HG02571 (cell line): ENCODE measurements at regions not wholly inside any gene's neighbourhood (a gene's known extent, or its start where the extent isn't known, plus 50 kb on each side); places are given as distances from the start of the nearest gene placed in this dataset.

Experiments
- ATAC-seq: cut with Tn5 transposase; IDR thresholded peaks from one replicate; pipeline ENCODE4 v1.9.1; 2021; ENCODE audit warnings: mild to moderate bottlenecking, moderate library complexity; ENCODE audit not compliant: unreplicated experiment

DNA sequence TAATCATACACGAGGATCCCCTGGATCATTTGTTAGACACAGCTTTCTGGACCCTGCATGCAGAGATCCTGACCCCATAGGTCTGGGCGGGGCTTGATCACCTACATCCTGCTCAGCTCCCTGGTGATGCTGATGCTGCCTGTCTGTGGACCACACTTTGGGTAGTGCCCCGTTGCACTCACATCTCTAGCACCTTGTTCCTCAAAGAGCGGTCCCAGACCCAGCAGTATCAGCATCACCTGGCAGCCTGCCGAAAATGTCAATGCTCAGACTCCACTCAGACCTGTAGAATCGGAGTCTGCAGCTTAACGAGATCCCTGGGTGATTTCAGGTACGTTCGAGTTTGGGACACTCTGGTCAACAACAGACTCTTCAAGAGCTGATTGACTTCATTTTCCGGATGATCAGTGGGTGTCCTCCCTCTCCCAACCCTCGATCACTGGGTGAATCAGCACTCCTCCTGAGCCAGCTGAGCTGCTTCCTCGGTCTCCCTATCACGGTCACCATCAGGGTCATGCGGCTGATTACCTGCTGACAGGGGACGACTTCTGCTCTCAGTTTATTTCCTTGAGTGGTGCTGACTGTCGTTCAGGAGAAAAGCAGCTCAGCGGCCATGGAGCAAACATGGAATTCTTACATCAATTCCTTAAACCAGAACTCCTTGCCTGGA lies 150.6 kb upstream of the RAB12 start:
- ATAC-seq = no peak

DNA sequence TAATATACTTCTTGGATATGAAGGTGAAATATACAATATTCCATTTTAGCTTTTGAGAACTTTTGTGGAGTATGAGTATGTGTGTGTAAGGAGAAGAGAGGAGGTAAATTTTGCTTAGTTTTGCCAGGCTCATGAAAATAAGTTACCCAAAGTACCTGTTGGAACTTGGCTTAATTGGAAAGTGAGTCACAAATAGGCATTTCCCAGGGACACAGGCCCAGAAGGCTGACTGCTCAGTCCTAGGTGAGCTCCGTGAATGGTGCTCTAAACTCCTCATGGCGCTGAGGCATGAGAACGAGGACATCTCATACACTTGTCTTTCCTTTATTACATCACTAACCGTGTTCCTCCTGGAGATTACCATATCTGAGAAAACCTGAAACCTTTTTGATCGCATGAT lies 148.5 kb upstream of the RAB12 start:
- no peak for ATAC-seq

DNA sequence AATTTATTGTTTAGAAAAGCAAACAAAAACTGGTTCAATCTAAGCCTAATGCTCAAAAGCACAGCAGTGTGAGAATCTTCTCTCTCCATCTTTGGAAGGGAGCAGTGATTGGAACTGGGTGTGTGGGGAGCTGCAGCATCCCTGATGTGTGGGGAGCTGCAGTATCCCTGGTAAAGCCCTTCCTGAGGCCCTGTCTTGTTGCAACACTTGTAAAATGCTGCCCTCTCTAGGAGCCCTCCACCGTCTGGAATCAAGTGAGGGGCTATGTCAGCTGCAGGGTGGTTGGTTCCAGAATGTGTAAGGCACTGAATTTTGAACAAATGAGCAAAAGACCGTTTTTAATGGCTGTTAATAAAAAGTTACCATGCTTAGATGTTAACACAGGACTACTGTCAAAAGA lies 147.7 kb upstream of the RAB12 start:
- ATAC-seq = no peak

DNA sequence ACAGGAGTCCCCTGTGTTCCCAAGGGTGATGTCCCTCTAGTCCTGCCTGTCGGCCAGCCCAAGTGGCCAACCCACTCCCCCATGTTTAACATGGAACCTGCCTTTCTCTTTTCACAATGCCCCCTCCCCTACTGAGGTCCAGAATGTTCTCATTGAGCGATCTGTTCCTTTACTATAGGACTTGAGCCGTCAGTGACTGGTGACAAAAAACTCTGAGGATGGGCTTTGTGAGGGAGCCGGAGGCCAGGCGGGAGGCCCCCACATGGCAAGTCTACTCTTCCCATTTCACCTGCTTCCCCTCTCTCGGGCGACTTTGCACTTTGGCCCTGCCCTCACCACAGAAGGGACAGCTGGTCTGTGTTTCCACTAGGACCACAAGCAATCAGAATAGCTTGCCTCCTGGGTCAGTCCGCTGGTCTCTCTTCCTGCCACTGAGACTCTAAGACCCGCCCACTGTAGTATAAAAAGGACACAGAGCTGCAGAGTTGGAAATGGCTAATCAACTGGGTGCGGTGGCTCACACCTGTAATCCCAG lies 146.5 kb upstream of the RAB12 start:
- ATAC-seq = no peak

DNA sequence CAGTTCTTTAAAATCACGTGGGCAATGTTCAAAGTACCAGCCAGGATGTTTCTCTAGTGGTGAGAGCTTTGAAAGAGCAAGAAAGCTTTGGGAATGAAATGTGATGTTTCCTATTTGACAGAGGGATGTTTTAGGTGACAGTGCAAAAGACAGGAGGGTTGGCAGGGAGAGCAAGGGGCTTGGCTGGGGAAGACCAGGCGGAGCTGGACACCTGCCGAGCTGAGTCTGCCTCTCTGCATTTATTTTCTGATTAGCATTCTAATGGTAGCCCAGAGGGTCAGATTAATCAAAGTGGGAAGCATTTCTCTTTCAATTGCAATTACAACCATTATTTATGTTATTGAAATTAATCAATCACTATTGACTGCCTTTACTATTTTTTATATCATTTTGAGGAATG lies 145.4 kb upstream of the RAB12 start:
- no peak for ATAC-seq

DNA sequence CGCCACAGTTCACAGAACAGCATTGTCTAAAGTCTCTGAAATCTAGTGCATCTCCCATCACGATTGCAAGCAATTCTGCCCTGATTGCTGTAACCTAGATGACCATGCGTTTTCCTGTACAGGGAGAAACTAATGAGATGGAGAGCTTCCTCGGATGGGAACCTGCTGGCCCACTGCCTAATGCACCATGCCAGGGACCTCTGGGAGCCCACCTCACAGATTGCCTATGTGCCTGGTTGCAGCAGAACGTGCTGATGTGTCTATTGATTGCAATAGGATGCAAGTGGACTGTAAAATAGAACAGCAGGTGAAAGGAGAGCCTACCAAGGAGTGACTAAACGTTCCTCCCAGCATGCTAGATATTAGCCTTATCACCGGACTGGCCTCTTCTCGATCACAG lies 141.0 kb upstream of the RAB12 start:
- no peak for ATAC-seq

DNA sequence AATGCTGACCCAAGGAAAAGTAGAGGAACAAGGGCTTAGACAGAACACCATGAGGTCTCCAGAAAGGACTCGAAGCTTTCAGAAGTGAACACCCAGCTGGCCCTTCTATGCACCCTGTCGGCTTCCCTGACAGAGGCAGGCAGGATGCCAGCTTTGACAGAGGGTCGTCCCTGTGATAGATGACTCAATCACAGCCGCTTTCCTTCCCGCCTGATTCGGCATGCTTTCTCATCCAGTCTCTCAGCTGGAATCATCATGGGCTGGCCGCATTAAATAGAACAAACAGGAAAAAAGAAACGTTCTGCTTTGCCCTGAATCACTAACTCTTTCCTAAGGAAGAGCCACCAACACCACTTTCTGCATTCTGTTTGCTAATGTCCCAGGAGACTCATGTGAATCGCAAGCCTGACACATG lies 140.3 kb upstream of the RAB12 start:
- no peak for ATAC-seq

DNA sequence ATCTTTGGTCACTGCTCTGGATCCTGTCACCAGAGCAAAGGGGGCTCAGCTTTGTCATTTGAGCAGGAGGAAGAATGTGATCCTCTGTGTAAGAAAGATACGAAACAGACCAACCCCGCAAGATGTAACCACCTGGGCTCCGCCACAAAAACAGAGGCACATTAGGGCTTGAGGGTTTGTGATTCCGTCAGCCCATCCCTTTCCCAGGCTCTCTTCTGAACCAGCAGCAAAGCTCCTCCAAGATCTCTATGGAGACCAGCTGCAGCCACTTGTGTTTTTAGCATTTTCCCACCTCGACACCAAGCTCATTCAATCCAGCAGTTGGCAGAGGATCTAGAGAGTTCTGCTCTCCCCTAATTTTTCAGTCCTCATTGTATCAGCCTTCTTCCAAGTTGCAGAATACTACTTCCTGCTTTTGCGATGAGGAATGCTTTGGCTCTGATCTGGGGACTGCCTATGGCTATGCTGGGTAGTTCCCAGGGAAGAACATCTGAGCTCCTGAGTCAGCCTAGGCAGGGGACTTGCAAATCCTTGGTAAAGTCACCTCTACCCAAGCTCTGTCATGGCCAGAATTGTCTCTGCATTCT lies 139.6 kb upstream of the RAB12 start:
- ATAC-seq = no peak

DNA sequence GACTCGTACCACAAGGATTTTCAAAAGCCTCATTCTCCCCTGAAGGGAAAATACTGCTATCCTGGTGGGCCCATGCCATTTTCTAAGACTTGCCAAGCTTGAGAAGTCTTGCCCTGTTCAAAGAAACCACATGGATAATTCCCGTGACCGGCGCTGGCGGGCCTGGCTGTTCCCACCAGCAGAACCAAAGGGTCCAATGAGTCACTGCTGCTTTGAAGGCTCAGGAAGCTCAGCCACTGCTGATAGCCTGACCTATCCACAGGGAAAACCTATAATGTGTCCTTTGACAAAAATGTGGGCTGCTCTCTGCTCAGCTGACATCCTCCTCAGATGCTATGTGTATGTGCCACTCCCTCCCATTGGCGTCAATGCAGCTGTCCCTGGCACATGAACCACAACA lies 137.9 kb upstream of the RAB12 start:
- no peak for ATAC-seq

DNA sequence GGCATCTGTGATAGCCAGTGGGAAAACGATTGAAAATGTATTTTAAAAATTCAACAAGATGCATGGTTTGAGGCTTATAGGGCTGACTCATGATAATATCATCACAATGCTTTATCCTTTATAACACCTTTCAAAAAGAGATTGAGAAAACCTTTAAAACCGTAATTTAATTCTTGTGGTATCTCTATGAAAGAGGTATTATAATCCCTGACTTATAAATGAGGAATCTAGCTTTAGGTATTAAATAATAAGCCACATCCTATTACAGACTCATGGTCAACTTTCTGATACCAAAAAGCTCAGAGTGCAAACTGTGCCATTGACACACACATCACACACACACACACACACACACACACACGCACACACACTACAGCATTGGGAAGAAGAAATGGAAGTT lies 134.6 kb upstream of the RAB12 start:
- ATAC-seq = no peak

DNA sequence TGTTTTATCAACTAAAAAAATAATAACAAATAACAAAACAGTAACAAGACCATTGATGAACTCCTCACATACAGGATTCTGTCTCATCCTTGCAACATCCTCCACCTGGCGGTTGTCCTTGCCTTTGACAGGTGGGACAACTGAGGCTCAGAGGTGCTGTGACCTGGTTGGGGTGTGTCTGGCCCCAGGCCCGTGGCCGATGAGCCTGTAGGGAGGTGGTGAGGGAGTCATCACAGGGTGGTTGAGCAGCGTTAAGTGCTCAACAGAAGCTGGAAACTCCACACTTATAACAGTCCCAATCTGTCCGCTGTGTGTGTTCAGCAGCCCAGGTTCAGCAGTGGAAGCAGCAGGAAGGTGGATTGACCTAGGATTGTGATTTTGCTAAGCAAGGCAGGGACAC lies 131.6 kb upstream of the RAB12 start:
- no peak for ATAC-seq

DNA sequence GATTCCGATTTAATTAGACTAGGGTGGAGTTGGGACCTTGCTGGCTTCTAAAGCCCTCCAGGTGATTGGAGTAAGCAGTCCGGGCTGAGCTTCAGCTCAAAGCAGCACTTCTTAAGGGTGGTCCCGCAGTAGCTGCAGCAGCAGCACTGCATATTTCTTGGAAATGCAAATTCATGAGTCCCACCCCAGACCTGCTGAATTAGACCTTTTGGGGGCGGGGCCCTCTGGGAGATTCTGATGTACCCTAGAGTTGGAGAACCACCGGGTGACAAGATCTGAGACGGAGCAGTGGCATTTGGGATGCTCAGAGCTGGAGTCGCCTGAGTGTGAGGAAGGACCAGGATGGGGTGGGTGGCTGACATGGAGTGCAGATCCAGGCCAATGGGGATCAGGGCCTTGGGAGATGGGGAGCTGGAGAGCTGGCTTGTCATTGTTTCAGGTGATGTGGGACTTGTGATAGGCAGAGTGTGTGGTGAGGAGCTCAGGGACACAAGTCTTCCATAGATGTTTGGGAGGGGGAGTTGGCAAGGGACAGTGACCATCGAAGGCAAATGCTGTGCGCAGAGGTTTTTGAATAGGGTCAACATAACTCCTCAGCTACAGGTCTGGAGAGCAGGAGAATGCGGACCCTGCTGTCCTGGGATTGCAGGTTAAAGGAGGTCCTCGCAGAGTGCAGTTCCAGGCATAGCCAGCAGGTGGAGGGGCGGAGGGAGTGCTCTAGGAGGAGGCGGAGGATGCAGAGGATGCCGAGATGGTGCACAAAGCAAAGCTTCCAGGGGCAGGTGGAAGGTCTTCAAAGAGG lies 130.9 kb upstream of the RAB12 start:
- peak; percentile 66 for ATAC-seq

DNA sequence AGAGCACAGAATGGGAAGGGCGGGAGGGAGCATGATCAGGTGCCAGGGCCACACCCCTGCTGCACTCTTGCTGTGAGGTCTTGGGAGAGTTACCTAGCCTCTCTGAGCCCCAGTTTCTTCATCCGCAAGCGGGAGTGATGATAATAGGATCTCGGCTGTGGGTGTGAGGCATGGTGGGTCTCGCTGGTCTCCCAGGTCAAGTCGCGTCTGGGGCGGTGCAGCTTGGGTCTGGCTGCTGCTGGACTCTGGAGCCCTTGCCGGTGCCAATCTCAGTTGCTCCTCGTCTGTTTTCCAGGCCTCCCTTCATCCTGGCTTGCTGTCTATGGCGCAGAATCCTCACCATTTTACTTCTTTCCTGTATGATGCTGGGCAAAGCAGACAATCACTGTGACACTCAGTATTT lies 130.3 kb upstream of the RAB12 start:
- no peak for ATAC-seq

DNA sequence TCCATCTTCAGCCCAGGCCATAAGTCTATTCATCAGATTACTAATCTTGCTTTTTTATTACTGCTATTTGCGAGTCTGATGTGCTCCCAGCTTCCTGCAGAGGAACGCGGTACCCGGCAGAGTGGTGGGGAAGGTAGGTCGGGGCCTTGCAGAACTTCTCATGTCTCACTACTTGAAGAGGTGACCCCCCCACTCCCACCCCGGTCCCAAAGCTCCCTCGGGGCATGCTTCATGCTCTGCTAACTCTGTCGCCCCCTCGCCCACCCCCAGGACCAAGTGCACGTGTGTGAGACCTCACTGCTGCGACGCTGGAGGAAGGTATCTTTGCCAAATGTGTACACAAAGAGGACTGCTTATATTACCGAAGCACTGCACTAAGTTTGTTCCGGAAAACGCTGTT lies 129.4 kb upstream of the RAB12 start:
- no peak for ATAC-seq

DNA sequence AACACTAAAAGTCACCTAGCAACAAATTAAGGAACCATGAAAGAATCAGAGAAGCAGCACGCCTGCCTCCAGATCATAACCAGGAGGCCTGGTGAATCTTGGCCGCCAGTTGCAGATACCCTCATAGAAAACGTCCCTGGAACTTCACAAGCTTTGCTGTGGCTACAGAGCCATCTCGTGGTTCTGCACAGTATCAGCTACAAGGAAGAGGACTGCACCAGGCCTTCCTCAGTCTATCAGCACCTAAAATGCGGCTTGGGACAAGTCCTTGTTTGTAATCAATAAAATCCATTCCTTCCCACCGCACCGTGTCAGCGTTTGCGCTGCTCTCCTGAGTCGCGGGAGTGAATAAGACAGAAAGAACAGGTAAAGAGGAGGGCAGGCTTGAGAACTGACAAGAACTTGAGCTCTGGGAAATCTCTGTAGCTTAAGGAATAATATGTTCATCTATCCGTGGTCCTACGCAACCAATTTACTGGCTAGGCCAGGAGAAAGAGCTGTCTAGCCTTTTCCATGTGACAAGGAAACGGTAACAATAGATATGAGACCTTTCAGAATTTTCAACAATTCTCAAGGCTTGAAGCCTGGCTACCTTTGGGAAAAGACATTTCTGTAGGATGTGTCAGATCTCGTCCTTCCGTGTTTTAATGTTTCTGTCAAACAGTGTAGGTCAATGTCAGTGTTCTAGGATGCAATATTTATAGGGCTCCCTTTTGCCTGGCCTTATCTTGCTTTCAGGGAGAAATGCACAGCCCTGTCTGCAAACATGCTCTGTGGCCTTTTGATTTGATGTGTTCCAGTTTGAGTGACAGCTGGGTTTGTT lies 128.5 kb upstream of the RAB12 start:
- ATAC-seq = no peak

DNA sequence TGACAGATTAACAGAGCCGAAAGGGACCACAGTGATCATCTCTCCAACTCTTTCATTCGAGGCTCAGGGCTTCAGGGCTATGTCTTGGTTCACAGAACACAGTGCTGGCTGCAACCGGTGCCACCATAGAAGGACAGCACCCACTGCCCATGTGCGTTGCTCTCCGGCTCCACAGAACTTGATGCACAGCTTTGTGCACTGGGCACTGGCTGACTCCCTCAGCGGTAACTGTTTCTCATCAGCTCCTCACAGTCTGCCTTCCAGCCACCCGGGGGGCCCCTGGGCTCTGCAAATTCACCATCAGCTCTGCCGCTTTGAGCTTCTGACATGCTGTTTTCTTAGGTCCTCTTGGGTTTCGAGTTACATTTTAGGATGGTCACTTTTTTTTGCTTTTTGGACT lies 124.3 kb upstream of the RAB12 start:
- ATAC-seq = no peak

DNA sequence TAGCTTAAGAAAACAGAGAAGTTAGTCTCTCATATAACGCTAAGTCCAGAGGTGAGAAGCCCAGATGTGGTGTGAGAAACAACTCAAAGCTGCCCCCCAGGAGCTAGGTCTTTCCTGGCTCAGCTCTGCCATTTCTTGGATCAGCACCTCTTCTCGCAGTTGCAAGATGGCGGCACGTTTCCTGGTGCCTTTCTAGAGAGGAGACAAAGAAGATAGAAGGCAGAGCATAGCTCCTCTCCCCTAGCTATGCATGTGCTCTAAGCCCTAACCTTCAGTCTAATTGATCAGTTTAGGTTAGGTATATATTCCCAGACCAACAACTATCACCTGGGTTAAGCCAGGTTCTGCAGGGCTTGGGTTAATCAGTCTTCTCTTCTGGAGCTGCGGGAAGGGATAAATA lies 119.5 kb upstream of the RAB12 start:
- ATAC-seq = no peak

DNA sequence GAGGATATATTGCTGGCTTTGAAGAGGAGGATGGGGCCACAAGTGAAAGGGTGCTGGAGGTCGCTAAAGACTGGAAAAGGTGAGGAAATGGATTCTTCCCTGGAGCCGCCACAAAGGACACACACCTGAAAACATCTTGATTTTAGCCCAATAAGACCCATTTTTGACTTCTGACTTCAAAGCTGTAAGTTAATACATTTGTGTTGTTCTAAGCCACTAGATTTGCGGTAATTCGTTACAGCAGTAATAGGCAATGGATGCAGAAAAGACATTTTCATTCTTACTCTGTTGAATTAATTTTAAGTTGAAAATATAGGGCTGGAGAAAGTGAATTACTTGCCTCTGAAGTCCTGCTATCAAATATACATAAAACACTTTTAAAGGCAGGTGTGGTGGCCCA lies 117.7 kb upstream of the RAB12 start:
- no peak for ATAC-seq

DNA sequence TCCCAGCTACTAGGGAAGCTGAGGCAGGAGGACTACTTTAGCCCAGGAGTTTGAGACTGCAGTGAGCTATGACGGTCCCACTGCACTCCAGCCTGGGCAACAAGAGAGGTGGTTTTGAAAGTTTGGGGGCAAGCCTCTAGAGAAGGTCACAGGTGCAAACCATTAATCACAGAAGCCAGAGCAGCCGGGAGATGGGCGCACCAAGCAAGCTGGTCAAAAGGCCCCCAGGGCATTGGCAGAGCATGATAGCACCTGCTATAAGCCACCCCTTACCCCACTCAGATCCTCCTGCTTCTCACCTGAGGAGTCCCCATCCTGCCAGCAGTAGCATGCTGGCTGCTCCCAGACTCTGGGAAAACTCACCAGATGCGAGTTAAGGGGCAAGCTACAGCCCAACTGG lies 116.1 kb upstream of the RAB12 start:
- no peak for ATAC-seq

DNA sequence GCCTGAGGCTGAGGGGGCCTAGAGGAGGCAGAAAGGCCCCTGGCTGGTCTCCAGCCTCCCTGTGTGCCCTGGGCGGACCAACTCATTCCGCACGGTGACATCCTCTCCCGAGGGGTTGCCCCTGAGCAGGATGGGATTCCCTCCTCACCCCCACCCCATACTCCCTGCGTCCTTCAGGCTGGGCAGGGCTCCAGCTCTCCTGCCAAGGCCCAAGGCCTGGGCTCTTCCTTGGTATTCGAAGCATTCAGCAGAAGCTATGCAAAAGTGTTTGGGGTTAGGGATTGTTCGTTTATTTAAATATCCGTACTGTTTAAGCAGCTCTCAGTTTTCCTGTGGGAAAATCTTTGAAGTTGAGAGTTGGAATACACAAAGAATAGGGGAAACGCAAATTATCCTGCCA lies 113.1 kb upstream of the RAB12 start:
- no peak for ATAC-seq

DNA sequence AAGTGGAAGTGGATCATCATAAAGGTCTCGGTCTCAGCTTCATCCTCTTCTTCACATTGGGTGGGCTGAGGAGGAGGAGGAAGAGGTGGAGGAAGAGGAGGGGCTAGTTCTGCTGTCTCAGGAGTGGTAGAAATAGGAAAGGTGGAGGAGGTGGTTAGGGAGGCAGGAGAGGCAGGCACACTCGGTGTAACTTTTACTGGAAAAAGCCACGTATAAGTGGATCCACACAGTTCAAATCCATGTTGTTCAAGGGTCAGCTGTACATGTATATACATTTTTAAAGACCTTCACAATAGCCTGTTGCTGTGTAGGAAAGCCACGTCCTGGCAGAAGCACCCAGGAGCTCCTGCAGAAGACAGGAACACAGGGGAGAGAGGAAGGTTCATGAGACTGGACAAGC lies 110.3 kb upstream of the RAB12 start:
- no peak for ATAC-seq
